ENCODE measurements at regions not wholly inside any gene's neighbourhood (a gene's known extent, or its start where the extent isn't known, plus 50 kb on each side); places are given as distances from the start of the nearest gene placed in this dataset.
"Not testable (repeated sequence)": the region's sequence is repeated elsewhere in the genome, so short reads cannot be mapped to it uniquely, and the experiment has no call there.

DNA sequence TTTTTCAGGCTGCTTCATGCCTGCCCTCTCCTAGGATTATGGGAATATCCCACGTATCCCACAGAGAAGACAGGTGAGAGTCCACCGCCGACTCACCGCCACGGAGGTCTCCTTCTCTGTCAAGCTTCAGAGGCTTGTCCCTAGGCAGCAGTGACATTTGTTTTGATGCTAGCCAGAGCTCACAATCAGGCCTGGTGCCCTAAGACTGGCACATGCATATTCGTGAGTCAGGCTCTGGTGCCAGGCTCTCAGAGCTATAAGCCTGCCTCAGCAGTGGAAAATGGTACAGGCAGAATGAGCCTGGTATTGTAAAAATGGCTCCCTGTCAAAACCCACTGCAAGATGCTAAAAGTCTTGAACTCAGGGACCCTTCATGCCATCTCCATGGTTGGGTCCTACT is 65.5 kb downstream of the RBMY1A1 start:
- no peak for DNase-seq

DNA sequence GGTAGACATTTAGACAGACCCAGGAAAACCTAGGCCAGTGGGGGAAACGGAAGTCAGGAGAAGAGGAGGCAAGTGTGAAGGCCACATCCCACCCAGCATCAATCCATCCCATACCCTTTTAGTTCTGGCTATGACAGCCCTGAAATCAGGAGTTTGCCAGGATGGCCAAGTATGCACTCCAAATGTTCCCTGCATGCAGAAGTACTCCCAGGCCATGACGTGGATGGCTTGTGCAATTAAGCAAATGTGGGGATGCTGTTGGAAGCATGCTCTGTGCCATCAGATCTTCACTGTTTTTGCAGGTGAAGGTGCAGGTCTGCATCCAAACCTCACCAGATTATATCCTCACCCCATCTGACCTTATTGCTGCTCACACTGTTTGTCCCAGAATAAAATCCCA is 66.8 kb downstream of the RBMY1A1 start:
- no peak for DNase-seq

- peak; percentile 85 for DNase-seq
Measured at GRCh38 chrY:21602590-21602989, 67.9 kb downstream of the RBMY1A1 start.

- no peak for DNase-seq
Measured at GRCh38 chrY:21636137-21636536, 101.5 kb downstream of the RBMY1A1 start.

DNA sequence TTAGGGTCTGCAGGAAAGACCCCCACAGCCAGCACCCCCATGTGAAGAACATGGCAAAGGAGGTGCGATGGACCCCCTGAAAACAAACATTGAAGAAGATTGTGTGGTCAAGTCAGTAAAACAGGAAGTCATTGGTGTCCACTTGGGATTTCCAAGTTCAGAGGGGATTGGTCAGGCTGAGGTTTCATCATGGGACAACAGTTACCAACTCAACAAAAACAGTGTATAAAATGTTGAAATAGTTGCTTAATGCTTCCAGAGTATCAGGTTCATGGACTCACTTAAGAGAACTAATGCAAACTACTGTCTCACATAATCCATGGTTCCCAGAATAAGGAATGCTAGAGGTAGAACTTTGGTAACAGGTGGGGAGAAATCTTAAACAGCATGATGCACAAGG is 115.8 kb downstream of the RBMY1A1 start:
- DNase-seq: no peak

- not testable (repeated sequence) for DNase-seq
Measured at GRCh38 chrY:21659057-21659456, 124.4 kb downstream of the RBMY1A1 start.

GRCh38 chrY:21679590-21679989 is 144.9 kb downstream of the RBMY1A1 start:
- not testable (repeated sequence) for DNase-seq

GRCh38 chrY:21686369-21686768 is 151.7 kb downstream of the RBMY1A1 start:
- DNase-seq: not testable (repeated sequence)

GRCh38 chrY:21701951-21702350 is 167.3 kb downstream of the RBMY1A1 start:
- not testable (repeated sequence) for DNase-seq

GRCh38 chrY:21702927-21703326 is 168.2 kb downstream of the RBMY1A1 start:
- DNase-seq: not testable (repeated sequence)

DNA sequence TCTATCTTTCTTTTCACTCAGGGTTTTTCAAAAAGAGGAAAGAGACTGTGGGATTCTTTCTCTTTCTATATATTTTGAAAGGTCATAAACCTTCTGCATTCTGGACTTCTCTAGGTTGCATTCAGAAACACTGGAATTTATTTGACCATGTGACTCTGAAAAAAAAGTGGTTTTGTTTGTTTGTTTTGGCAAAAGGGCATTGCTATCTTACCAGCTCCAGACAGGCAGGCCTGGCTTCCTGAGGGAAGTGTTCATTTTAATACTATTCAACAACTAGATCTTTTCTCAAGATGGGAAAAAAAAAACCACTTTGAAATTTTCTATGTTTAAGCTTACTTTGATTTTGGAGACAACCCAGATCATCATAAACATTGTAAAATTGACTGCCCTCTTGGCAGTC is 170.6 kb downstream of the RBMY1A1 start:
- no peak for DNase-seq

DNA sequence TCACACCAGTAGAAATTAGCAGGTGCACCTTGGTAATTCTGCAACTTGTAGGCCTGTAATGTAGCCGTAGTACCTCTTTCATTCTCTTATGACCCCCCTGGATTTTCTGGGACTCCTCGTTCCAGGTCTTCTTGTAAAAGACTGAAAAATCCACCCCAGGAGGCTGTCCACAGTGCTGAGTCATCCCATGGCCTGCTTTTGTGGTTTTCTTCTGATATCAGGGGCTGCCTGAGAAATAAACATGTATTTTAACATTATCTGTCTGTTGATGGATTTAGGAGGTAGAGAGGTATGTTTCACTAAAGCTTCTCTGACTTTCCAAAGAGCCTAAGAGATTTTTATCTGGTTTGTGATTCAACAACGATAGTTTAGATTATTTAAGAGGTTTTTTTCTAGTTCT is 171.9 kb downstream of the RBMY1A1 start:
- not testable (repeated sequence) for DNase-seq

DNA sequence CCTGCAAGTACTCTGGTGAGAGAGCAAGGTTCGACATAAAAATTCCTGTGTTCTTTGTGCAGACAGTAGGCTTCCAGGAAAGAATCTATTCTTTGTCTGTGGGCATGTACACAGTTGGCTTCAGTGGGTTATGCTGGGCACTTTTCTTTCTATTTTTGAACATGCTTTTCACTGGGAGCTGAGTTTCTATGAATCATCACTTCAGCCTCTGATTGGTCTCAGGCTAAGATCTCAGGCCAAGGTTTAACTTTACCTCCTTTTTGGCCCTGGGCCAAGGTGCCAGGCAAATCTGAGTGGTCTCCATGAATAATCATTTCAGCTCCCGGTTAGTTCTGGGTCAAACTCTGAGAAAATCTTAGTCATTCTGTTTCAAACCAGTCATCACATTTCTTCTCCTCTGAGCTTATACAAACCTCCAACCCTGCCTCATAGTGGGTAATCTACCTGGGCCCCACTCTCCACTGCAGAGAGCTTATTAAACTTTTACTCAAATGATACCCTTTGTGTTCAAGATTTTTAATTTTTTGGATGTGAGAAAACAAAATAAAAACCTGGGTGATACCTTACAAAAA is 158.8 kb downstream of the RBMY1D start:
- DNase-seq: not testable (repeated sequence)

DNA sequence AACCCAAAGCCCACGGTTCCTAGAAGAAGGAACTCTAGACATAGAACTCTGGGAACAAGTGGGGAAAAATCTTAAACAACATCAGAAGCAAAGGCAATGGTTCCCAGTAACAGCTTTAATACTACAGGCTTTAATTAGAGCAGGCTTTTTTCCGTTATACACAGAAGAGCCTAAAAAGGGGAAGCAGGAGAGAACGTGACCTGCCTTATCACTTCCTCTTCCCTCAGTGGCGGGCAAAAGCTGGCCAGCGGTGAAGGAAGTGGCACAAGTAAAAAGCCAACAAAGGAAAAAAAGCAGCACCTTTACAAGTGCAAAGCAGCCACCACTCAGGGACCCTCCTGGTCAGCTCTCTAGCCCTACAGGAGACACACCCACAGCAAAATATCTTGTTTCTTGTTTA is 149.3 kb downstream of the RBMY1D start:
- not testable (repeated sequence) for DNase-seq

- not testable (repeated sequence) for DNase-seq
Measured at GRCh38 chrY:21760243-21760642, 134.1 kb downstream of the RBMY1D start.

DNA sequence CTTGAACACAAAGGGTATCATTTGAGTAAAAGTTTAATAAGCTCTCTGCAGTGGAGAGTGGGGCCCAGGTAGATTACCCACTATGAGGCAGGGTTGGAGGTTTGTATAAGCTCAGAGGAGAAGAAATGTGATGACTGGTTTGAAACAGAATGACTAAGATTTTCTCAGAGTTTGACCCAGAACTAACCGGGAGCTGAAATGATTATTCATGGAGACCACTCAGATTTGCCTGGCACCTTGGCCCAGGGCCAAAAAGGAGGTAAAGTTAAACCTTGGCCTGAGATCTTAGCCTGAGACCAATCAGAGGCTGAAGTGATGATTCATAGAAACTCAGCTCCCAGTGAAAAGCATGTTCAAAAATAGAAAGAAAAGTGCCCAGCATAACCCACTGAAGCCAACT is 126.5 kb downstream of the RBMY1D start:
- not testable (repeated sequence) for DNase-seq

DNA sequence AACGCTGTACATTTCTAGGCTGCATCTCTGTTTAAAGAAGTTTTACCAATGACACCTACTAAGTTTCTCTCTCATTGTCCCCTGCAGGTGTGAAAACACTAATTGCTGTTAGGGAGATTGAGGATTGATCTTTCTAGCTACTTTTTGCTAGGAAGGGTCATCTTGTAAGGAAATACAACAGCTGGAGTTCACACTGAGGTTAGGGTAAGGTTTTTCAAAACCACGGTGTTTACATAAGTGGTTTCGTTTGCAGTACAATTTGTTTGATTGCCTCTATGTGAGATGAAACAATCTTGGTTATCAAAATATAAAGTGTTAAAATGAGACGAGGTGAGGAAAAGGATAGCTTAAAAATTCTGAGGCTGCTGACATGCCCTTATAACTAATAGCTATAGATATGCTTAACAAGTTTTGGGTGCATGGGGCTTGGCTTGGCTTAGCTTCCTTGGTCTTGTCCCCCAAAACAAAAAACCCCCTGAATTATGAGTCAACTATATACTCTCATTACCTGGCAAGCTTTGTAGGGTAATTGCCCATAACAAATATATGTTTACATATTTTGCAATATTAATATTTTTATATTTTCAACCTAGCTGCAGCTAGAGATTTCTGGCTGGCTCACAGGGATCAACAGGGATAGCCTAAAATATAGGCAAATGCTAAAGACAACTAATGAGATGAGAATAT is 112.0 kb downstream of the RBMY1D start:
- not testable (repeated sequence) for DNase-seq

DNA sequence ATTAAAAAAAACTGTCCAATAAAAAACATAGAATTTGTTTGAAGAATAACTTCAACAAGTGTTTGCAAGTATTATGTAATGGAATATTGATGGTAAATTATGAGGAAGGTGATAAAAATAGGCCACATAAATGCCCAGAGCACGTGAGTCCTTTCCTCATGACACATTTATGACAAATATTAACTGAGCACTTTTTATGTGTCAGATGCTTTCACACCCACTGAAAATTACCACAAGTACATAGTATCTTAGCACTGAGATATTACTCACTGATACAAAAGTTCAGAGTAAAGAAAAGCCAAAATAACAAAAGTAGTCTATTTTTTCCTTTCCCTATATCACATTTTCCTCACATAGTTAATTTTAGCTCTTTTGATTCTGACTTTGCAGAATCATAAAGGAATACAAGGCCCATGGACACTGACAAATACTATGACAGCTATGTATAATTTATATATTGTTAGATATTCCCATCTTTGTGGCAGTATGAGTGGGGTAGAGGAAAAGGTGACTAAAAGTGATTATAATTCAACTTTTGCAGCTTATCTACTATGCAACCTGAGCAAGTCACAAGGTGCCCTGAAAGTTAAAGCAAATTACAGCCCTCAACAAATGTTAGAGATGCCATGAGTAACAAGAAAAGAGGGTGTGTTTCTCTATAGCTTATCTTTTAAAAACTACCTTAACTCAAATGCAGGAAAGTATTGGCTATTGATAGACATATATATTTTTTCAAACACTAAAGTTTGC is 80.7 kb downstream of the RBMY1D start:
- DNase-seq: no peak

DNA sequence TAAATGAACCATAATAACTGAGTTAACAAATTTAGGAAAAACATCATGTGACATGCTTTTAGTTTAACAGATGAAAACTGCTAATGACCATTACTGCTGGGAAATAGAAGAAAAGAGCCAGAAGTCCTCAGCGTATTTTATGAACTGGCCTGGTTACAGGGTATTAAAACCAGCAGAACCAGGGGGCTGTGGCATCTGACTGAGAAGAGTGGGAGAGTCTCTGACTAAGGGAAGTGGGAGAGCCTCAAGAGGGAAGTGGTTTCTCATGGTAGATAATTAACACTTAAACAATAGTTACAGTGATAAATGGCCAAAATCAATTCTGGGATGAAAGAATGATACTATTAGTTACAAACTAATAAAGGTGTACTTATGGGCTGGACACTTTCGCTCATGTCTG is 79.8 kb downstream of the RBMY1D start:
- no peak for DNase-seq

- DNase-seq: no peak
Measured at GRCh38 chrY:21821881-21822280, 72.4 kb downstream of the RBMY1D start.

- no peak for DNase-seq
Measured at GRCh38 chrY:21827593-21827992, 66.7 kb downstream of the RBMY1D start.
